ENCODE measurements at regions not wholly inside any gene's neighbourhood (a gene's known extent, or its start where the extent isn't known, plus 50 kb on each side); places are given as distances from the start of the nearest gene placed in this dataset.
"Not testable (repeated sequence)": the region's sequence is repeated elsewhere in the genome, so short reads cannot be mapped to it uniquely, and the experiment has no call there.

- no peaks in the 10 kb centered on the region for H3K4me1 ChIP-seq (ENCODE audit: control insufficient read depth, insufficient read depth, low read length, poor library complexity, severe bottlenecking)
- no peaks in the 10 kb centered on the region for H3K9me3 ChIP-seq (ENCODE audit: control insufficient read depth in 2 of 2, low read length in 2 of 2)
- no peak for ATAC-seq (ENCODE audit: low read depth in 2 of 2)
- Mint-ChIP-seq H3K36me3 (no peaks in the 10 kb centered on the region), H3K9me3 (peaks cover 0 to 7% (median 2%) of the 10 kb centered on the region in 7 donors), H3K4me1 (no peaks in the 10 kb centered on the region), H3K27me3 (no peaks in the 10 kb centered on the region), H3K4me3 (no peak overlapping the region), H3K27ac (no peak overlapping the region)
- DNase-seq = no peak
- H3K36me3 ChIP-seq (ENCODE audit: control insufficient read depth, insufficient read depth, low read length) = no peaks in the 10 kb centered on the region
- H3K27me3 ChIP-seq (ENCODE audit: control insufficient read depth, insufficient read depth, low read length) = no peaks in the 10 kb centered on the region
- no peak overlapping the region for H3K27ac ChIP-seq (ENCODE audit: insufficient read depth, low read length, poor library complexity, severe bottlenecking)
- no peak overlapping the region for H3K4me3 ChIP-seq (ENCODE audit: low read depth, low read length)
Measured at GRCh38 chr5:114858665-114859437, 310.9 kb downstream of the TRIM36 start.

GRCh38 chr5:114857941-114858551 is 311.7 kb downstream of the TRIM36 start:
- H3K9me3 ChIP-seq (ENCODE audit: control insufficient read depth in 2 of 2, low read length in 2 of 2) = no peaks in the 10 kb centered on the region
- ATAC-seq (ENCODE audit: low read depth in 2 of 2) (no peak), DNase-seq (no peak)
- no peaks in the 10 kb centered on the region for H3K36me3 Mint-ChIP-seq
- H3K4me1 ChIP-seq (ENCODE audit: control insufficient read depth, insufficient read depth, low read length, poor library complexity, severe bottlenecking) = no peaks in the 10 kb centered on the region
- no peaks in the 10 kb centered on the region for H3K27me3 ChIP-seq (ENCODE audit: control insufficient read depth, insufficient read depth, low read length)
- H3K9me3 Mint-ChIP-seq = peaks cover 0 to 4% (median 2%) of the 10 kb centered on the region in 7 donors
- H3K4me3 ChIP-seq (ENCODE audit: low read depth, low read length) = no peak overlapping the region
- H3K4me3 Mint-ChIP-seq = no peak overlapping the region
- no peak overlapping the region for H3K27ac ChIP-seq (ENCODE audit: insufficient read depth, low read length, poor library complexity, severe bottlenecking)
- H3K4me1 Mint-ChIP-seq = no peaks in the 10 kb centered on the region
- no peaks in the 10 kb centered on the region for H3K36me3 ChIP-seq (ENCODE audit: control insufficient read depth, insufficient read depth, low read length)
- no peak overlapping the region for H3K27ac Mint-ChIP-seq
- no peaks in the 10 kb centered on the region for H3K27me3 Mint-ChIP-seq

GRCh38 chr5:114844711-114845110 is 325.0 kb downstream of the TRIM36 start:
- H3K9me3 Mint-ChIP-seq = peaks cover 0 to 26% (median 7%) of the 10 kb centered on the region in 7 donors

GRCh38 chr5:114839360-114839759 is 330.3 kb downstream of the TRIM36 start:
- Histone ChIP-seq H3K27ac (ENCODE audit: insufficient read depth, low read length, poor library complexity, severe bottlenecking) (no peak overlapping the region), H3K9me3 (ENCODE audit: control insufficient read depth in 2 of 2, low read length in 2 of 2) (no peaks in the 10 kb centered on the region), H3K36me3 (ENCODE audit: control insufficient read depth, insufficient read depth, low read length) (no peaks in the 10 kb centered on the region), H3K4me1 (ENCODE audit: control insufficient read depth, insufficient read depth, low read length, poor library complexity, severe bottlenecking) (no peaks in the 10 kb centered on the region), H3K4me3 (ENCODE audit: low read depth, low read length) (no peak overlapping the region), H3K27me3 (ENCODE audit: control insufficient read depth, insufficient read depth, low read length) (no peaks in the 10 kb centered on the region)
- H3K27ac Mint-ChIP-seq = no peak overlapping the region
- peaks cover 0 to 11% (median 8%) of the 10 kb centered on the region in 7 donors for H3K9me3 Mint-ChIP-seq
- no peak overlapping the region for H3K4me3 Mint-ChIP-seq
- no peak for ATAC-seq (ENCODE audit: low read depth in 2 of 2)
- no peaks in the 10 kb centered on the region for H3K36me3 Mint-ChIP-seq
- H3K27me3 Mint-ChIP-seq = no peaks in the 10 kb centered on the region
- H3K4me1 Mint-ChIP-seq = no peaks in the 10 kb centered on the region
- DNase-seq = no peak

More at GRCh38 chr5:114844711-114845110, 325.0 kb downstream of the TRIM36 start:
- H3K4me3 ChIP-seq (ENCODE audit: low read depth, low read length); H3K36me3 Mint-ChIP-seq; DNase-seq; H3K27me3 ChIP-seq (ENCODE audit: control insufficient read depth, insufficient read depth, low read length); H3K4me1 Mint-ChIP-seq; H3K27ac ChIP-seq (ENCODE audit: insufficient read depth, low read length, poor library complexity, severe bottlenecking); ATAC-seq (ENCODE audit: low read depth in 2 of 2); H3K4me1 ChIP-seq (ENCODE audit: control insufficient read depth, insufficient read depth, low read length, poor library complexity, severe bottlenecking); H3K4me3 Mint-ChIP-seq; H3K27me3 Mint-ChIP-seq; H3K36me3 ChIP-seq (ENCODE audit: control insufficient read depth, insufficient read depth, low read length); H3K27ac Mint-ChIP-seq; H3K9me3 ChIP-seq (ENCODE audit: control insufficient read depth in 2 of 2, low read length in 2 of 2): not testable (repeated sequence)

GRCh38 chr5:114838937-114839336 is 330.8 kb downstream of the TRIM36 start:
- H3K4me3 Mint-ChIP-seq = no peak overlapping the region
- Histone ChIP-seq H3K27me3 (ENCODE audit: control insufficient read depth, insufficient read depth, low read length) (no peaks in the 10 kb centered on the region), H3K9me3 (ENCODE audit: control insufficient read depth in 2 of 2, low read length in 2 of 2) (no peaks in the 10 kb centered on the region), H3K4me1 (ENCODE audit: control insufficient read depth, insufficient read depth, low read length, poor library complexity, severe bottlenecking) (no peaks in the 10 kb centered on the region), H3K36me3 (ENCODE audit: control insufficient read depth, insufficient read depth, low read length) (no peaks in the 10 kb centered on the region), H3K4me3 (ENCODE audit: low read depth, low read length) (no peak overlapping the region), H3K27ac (ENCODE audit: insufficient read depth, low read length, poor library complexity, severe bottlenecking) (no peak overlapping the region)
- H3K4me1 Mint-ChIP-seq = no peaks in the 10 kb centered on the region
- H3K36me3 Mint-ChIP-seq = no peaks in the 10 kb centered on the region
- no peak overlapping the region for H3K27ac Mint-ChIP-seq
- peaks cover 0 to 11% (median 8%) of the 10 kb centered on the region in 7 donors for H3K9me3 Mint-ChIP-seq
- ATAC-seq (ENCODE audit: low read depth in 2 of 2) (no peak), DNase-seq (no peak)
- H3K27me3 Mint-ChIP-seq = no peaks in the 10 kb centered on the region

GRCh38 chr5:114830114-114830513 is 339.6 kb downstream of the TRIM36 start:
- H3K9me3 Mint-ChIP-seq = peaks cover 0 to 15% (median 11%) of the 10 kb centered on the region in 7 donors
- no peak overlapping the region for H3K27ac Mint-ChIP-seq
- ATAC-seq (ENCODE audit: low read depth in 2 of 2) (no peak), DNase-seq (no peak)
- H3K4me1 Mint-ChIP-seq = peaks cover 0 to 2% (median 0%) of the 10 kb centered on the region in 4 donors
- H3K4me3 Mint-ChIP-seq = no peak overlapping the region
- Histone ChIP-seq H3K4me1 (ENCODE audit: control insufficient read depth, insufficient read depth, low read length, poor library complexity, severe bottlenecking) (no peaks in the 10 kb centered on the region), H3K4me3 (ENCODE audit: low read depth, low read length) (no peak overlapping the region), H3K27me3 (ENCODE audit: control insufficient read depth, insufficient read depth, low read length) (no peaks in the 10 kb centered on the region), H3K27ac (ENCODE audit: insufficient read depth, low read length, poor library complexity, severe bottlenecking) (no peak overlapping the region), H3K36me3 (ENCODE audit: control insufficient read depth, insufficient read depth, low read length) (no peaks in the 10 kb centered on the region), H3K9me3 (ENCODE audit: control insufficient read depth in 2 of 2, low read length in 2 of 2) (peaks cover 0 to 10% of the 10 kb centered on the region in 2 experiments)
- H3K27me3 Mint-ChIP-seq = no peaks in the 10 kb centered on the region
- H3K36me3 Mint-ChIP-seq = no peaks in the 10 kb centered on the region

- no peaks in the 10 kb centered on the region for H3K27me3 Mint-ChIP-seq
- H3K9me3 ChIP-seq (ENCODE audit: control insufficient read depth in 2 of 2, low read length in 2 of 2) = peaks cover 1 to 10% of the 10 kb centered on the region in 2 experiments
- no peak overlapping the region for H3K27ac ChIP-seq (ENCODE audit: insufficient read depth, low read length, poor library complexity, severe bottlenecking)
- H3K4me3 Mint-ChIP-seq = no peak overlapping the region
- H3K4me1 Mint-ChIP-seq = peaks cover 0 to 2% (median 0%) of the 10 kb centered on the region in 4 donors
- peaks cover 0 to 13% (median 6%) of the 10 kb centered on the region in 7 donors for H3K9me3 Mint-ChIP-seq
- no peak overlapping the region for H3K27ac Mint-ChIP-seq
- H3K36me3 ChIP-seq (ENCODE audit: control insufficient read depth, insufficient read depth, low read length) = no peaks in the 10 kb centered on the region
- ATAC-seq (ENCODE audit: low read depth in 2 of 2) = no peak
- H3K4me3 ChIP-seq (ENCODE audit: low read depth, low read length) = no peak overlapping the region
- no peaks in the 10 kb centered on the region for H3K4me1 ChIP-seq (ENCODE audit: control insufficient read depth, insufficient read depth, low read length, poor library complexity, severe bottlenecking)
- no peak for DNase-seq
- no peaks in the 10 kb centered on the region for H3K36me3 Mint-ChIP-seq
- no peaks in the 10 kb centered on the region for H3K27me3 ChIP-seq (ENCODE audit: control insufficient read depth, insufficient read depth, low read length)
Measured at GRCh38 chr5:114822863-114823262, 346.8 kb downstream of the TRIM36 start.

Data from CD4-positive, CD25-positive, alpha-beta regulatory T cell (primary cell).